HPDE6-E6E7 (cell line): ENCODE measurements at regions not wholly inside any gene's neighbourhood (a gene's known extent, or its start where the extent isn't known, plus 50 kb on each side); places are given as distances from the start of the nearest gene placed in this dataset.

Source experiments
- DNase-seq: peaks from one replicate; pipeline ENCODE4 v3.0.0; 2011; ENCODE audit warnings: missing footprints; ENCODE audit errors: extremely low spot score

GRCh38 chr3:59698091-59698490 is 648.3 kb upstream of the CFAP20DC start:
- no peak for DNase-seq

GRCh38 chr3:59696783-59697182 is 647.0 kb upstream of the CFAP20DC start:
- DNase-seq = no peak

DNA sequence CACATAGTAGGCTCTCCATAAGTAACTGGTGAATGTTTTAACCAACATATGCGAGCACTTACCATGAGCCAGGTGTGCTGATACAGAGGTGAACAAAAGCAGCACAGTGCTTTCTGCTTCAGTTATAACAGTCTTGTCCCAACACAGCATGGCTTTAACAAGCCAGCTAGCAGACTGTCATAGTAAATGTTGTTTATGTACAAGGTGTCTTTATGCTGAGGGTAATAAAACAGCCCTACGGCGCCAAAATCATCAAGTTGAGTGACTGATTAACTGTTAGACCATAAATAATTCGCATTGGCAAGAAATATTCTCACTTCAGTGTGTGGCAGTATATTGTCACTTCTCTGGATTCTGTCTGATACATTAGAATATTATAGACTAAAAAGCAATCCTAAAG is 646.0 kb upstream of the CFAP20DC start:
- no peak for DNase-seq

DNA sequence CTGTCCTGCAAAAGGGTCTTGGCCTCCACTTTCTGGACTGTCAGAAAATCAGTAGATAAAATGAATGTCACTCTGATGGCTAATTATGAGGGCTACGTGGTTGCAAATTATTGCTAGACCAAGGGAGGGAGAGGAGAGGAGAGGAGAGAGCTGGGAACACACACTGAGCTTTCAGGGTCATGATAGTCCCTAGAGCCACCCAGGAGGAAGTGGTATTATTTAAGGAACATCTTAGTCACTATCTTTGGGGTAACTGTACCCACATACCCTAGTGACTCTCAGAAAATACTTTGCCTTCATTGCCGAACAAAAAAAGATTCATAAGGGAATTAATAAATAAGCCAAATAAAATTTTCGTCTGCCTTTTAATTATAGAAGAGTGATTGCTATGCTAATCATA is 642.3 kb upstream of the CFAP20DC start:
- DNase-seq = no peak

DNA sequence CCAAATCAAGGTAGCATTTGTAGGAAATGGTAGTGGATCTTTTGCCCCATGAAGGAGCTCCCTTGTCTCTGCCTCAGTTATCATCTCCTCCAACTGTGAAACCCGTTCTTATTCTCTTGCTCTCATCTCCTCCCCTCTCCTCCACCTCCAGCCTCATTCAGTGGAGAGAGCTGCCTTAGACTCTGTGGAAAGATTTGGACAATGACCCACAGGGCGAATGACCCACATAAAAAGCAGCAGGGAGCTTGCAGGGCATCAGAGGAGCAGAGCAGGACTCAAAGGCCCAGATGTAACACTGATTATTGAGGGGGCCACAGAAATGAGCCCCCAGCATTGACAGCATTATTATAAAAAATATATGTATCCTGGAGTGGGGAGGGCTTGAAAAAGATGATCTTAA is 641.1 kb upstream of the CFAP20DC start:
- no peak for DNase-seq

DNA sequence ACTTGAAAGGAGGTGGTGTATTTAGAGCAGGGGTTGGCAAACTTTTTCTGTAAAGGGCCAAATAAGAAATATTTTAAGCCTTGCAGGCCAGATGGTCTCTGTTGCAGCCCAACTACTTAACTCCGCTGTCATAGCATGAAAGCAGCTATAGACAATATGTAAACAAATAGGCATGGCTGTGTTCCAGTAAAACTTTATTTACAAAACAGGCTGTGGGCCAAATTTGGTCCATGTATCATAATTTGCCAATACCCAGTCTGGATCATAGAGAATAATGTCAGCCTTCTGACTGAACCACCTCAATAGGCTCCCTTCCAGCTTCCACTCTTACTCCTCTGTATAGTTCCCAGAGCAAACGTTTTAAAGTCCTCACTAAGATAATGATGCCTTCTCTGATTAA is 638.8 kb upstream of the CFAP20DC start:
- DNase-seq = no peak

- DNase-seq = no peak
Observed at GRCh38 chr3:59685432-59685831, 635.6 kb upstream of the CFAP20DC start.

DNA sequence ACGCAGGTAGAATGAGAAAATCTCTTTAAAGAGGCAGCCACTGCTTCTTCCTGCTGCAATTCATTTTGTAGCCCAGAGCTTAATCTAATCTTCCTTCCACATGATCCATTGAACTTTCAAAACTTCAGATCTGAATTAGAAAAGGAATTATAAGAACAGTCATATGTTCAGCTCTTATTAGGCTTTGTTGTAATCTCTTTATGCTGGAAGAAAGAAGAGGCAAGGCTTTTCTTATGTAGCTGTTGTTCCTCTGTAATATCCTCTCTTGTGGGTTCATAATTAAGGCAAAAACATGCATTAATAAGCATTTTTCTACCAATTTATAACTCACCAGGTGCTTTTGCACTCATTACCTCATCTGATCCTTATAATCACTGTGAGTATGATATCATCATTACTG is 634.9 kb upstream of the CFAP20DC start:
- DNase-seq = no peak

DNA sequence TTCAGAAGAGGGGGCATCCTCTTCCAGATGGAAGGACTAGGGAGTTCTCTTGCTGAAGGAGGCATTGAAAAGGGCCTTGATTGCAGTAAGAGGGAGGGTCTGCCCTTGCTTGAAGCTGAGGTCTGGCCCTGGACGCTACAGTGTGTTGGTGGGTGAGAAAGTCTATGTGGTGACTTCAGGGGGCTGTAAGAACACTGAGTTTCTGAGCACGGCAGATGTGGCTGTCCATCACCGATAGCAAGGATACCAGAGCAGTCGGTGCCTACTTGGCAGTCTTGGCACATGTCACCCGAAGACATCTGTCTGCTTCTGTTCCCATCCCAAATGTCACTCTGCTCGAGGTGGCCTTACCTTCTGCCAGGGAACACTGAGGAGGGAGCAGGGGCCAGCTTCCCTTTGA is 631.1 kb upstream of the CFAP20DC start:
- no peak for DNase-seq

DNA sequence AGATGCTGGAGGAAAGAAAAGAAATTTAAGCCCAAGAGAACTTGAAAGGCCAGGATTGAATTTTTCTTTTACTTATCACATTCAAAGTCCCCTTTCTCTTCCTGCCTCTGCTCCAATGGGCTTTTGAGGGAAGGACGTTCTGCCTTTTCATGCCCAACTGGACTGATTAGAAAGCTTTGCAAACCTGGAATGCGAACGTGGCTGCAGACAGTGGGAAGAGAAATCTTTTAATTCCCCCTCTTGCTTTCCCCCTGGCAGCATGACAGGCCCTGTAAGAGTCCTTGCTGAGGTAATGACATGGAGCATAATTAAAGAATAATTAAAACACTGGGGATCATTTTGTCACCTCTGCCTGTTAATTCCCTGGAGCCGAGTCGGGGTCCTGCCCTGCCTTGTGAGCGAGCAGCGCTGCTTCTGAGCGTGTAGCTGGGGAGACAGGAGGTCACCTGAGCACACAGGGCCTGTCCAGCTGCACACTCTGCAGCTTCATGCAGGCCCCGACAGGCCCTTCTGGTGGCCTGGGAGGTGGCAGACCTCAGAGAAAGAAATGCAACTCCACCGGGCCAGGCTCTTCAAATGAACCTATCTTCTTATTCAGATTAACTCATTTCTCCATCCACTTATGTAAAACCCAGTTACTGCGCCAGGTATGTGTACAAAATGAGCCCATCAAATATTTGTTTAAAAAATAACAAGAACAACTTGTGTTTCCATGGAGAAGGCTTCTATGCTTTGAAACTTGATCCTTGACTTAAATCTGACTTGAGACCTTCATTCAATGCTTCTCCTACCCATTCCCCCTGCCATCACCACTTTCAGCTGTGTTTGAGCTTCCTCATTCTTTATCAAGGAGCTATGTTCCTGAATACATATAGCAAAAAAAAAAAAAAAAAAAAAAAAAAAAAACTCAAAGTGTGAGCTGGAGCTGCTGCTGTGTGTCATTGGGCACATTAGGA is 628.2 kb upstream of the CFAP20DC start:
- no peak for DNase-seq

- no peak for DNase-seq
Observed at GRCh38 chr3:59675495-59675894, 625.7 kb upstream of the CFAP20DC start.

DNA sequence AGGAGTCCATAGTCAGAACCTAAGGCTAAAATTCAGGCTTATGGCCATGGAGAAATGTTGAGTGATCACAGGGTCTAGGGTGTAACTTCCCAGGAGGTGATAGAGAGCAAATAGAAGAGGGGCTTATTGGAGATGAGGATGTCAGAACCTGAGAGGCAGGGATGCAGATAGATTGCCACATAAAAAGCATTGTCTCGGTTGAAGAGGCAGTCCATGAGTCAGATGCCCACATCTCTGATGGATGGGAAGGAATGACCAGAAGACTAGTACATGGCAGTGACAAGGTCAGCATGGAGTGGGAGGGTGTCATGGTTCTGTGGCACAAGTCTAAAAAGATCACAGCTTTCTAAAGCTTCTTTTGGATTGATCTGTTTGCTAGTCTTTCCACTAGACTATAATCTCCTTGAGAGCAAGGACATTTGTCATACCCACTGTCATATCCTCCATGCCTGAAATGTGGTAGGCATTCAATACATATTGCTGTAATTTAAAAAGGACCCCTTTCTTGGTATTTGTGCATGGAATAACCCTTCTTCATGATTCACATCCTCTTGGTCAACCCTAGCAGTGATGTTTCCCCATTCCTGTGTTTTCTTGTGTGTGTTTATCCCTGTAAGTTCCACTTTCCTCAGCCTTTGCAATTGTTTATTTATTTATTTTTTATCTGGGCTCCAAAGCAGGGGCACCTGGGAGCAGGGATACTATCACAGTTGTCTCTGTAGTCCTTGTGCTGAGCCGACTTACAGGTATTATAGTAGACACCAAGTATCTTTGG is 613.4 kb upstream of the CFAP20DC start:
- no peak for DNase-seq

DNA sequence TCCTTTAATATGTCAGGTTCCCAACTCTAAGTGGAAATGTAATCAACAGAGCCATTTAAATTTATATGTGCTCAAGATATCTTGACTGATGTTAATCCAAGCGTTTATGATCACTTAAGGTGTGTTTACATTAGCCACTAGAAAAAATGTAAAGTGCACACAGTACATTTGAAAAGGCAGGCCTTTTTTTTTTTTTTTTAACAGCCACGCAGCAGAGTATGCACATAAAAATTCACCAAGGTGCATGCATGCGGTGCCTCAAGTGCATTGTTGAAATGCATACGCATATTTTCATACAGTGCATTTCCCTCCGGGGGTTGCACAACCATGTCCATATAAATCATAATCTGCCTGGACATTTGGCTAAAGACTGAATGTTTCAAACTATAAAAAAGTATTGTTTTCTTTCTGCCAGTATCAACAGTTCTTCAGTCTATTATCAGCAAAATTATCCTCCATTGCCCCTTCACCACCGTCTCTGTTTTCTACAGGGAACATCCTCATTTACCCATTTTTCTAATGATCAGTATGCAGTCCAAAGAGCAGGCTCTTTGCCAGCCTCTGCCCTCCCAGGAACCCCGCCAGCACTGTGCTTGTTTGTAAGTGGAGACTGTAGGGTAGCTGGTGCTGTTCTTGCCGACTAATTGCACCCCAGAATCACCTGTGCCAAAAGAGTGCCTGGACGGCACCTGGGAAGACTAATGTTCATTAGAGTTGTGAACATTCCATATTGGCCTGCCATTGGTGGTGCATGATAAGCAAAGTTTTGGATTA is 611.2 kb upstream of the CFAP20DC start:
- no peak for DNase-seq

DNA sequence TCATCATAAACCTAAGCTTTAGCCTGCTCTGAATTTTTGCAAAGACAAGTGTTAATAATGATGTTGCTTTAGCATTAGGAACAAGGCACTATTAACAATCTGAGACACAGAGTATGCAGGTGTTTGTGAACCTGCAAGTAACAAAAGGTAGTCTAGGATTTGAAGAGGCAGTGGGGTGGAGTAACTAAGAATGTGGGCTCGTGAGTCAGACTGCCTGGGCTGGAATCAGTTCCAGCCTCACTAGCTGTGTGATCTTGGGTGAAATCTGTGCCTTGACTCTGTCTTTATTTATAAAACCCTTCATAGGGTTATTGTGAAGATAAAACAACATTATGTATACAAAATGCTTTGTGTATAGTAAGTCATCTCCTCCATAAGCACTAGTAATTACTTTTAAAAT is 610.6 kb upstream of the CFAP20DC start:
- no peak for DNase-seq

DNA sequence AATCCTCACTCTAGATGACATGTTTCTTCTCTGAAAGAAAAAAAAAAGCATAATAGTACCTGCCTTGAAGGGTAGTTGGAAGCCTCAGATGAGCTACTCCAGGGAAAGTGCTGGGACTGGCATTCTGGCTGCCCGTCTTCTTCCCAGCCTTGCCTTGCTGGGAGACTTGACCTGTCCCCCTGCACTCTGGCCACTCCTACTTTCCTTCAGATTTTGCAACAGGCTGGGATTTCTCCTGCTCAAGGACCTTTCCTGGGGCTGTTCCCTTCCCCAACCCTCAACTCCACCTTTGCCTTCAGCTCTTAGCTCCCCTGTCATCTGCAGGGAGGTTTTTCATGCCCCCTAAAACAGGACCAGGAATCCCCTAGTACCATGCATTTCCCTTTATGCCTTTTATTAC is 609.9 kb upstream of the CFAP20DC start:
- DNase-seq = no peak

DNA sequence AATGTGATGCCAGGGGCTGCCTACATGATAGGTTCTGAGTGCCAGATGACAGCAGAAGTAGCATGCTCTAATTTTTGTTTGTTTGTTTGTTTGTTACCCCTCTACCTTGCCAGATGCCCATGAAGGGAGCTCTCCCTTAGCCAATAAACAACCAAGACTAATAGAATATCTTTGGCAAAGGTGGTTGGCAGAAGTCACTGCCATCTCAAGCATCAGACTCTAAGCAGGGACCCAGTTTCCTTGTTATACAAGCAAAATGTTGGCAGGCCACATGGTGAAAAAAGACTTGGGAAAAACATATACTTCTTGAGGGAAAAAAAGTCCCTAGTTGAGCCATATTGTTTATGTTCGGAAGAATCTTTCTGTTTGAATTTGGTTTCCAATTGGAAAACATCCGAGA is 609.0 kb upstream of the CFAP20DC start:
- no peak for DNase-seq

- no peak for DNase-seq
Observed at GRCh38 chr3:59658274-59658673, 608.4 kb upstream of the CFAP20DC start.

GRCh38 chr3:59655418-59656015 is 605.7 kb upstream of the CFAP20DC start:
- no peak for DNase-seq

DNA sequence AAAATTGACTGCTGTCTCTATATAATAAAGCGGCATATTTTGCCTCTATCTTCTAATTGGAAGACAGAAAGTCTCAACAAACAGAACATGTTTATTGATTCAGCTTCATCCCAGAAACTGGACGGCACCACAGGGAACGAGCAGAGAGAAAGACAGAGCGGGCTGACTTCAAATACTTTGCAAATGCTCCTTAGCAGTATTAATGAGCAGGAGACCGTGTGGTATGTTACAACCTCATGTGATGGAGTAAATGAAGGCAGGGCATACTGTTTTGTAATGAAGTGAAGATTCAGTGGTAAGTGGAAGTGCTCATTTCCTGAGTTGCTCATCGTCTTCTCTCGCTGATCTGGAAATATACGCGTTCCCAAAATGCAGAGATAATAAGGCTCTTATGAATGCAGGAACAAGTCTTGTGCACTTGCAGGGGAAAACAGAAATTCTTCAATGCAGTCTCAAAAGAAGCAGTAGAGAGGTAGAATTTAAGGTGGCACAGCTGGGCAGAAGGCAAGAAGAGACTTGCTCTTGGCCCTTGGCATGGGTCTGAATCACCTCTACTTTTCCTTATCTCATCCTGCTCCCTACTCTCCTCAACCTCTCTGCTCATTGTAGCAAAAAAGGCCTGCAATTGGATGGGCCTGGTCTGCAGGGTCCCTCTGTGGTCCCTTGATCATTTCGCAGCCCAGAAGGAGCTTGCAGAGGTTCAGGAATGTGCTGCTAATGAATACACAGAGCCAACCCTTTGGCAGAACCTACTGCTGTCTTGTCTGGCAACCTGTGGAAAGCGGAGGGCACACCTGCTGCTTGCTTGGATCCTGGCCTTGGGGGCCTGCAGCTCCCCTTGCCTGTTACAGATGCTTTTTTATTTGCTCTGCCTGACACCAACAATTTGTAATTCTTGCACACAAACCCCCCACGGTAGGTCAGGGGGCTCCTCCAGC is 604.9 kb upstream of the CFAP20DC start:
- no peak for DNase-seq

GRCh38 chr3:59654123-59654479 is 604.3 kb upstream of the CFAP20DC start:
- no peak for DNase-seq
